Caki2 (cell line): ENCODE measurements at regions not wholly inside any gene's neighbourhood (a gene's known extent, or its start where the extent isn't known, plus 50 kb on each side); places are given as distances from the start of the nearest gene placed in this dataset.

Source experiments
- DNase-seq: peaks from one replicate; pipeline ENCODE4 v3.0.0-alpha.2; 2015; ENCODE audit warnings: low read depth
- in situ Hi-C: cut with HindIII; loops from 2 replicates; pipeline ENCODE4 v1.10.0; 2016; ENCODE audit warnings: low sequenced_read_pairs, low pct_unique_long_range_greater_than_20kb, mixed read lengths

DNA sequence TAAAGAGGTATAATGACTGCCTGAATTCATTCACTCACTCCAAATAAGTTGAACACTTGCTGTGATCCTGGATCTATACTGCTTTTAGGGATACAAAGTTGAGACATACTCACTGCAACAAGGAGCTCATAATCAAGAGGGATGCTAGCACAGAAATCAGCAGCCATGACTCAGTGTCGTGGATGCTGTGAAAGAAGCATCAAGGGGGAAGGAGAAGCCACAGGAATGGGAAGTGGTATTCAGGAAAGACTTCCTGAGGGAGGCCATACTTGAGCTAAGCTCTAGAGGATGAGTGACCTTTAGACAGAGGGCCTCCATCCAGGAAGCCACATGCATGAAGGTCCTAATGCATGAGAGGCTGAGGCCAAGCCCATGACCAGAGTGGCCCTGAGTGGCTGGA, 245.7 kb upstream of the RORA start:
- DNase-seq, result no peak
- in situ Hi-C loops, result no loop called here

DNA sequence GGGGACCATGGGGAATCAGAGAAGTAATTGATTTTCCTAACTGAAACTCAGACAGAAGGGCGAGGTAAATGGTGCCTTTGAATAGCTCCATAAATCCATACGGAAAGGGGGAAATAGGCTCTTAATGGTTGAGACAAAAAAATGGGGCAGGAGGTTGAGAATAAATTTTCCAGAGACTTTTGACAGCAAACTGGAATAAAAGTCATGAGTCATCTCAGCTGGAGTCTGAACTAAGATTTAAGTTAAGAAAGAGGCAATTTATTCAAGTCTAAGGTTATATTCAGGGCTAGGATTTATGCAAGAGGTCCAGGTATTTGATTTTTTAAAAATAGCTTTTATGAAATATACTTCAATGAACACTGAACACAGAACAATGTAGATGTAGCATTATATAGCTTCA, 238.7 kb upstream of the RORA start:
- in situ Hi-C loops, result no loop called here
- no peak for DNase-seq

DNA sequence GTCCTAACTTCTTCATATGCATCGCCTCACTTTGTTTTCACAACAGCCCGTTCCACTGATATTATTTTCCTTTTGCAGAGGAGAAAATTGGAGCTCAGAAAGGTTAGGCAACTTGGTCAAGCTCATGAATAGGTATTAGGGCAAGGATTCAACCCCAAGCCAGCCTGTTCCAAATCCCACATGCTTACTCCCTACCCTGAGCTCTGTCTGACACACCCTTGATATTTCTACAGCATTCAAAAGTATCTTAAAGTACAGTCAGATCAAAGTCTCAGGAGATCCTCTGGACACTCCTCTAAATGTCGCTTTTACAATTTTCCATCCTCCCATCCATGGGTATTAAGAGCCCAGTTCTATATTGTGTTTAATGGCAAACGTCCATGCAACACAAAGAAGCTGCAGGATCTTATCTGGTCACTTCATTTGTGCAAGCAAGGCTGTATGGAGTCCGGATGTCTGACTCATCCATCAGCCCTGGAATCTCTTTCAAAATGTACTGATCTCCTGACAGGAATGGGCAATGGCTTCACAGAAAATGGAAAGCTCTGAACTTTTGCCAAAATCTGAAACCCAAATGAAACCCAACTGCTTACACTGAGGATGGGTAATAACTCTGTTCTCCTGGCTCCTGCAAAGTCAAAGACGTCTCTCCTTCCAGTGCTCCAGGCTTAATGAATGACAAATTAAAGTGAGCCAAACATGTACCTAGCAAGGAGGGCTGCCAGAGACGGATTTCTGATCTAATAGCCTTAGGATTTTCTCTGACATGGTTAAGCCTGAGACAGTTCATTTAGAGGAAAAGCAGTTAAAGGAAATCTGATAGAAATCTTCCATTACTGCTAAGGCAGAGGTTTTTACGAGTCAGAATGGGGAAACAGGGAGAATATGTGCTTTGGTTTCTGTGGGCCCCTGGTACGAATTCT, 230.9 kb upstream of the RORA start:
- in situ Hi-C loops, result no loop called here
- no peak for DNase-seq

DNA sequence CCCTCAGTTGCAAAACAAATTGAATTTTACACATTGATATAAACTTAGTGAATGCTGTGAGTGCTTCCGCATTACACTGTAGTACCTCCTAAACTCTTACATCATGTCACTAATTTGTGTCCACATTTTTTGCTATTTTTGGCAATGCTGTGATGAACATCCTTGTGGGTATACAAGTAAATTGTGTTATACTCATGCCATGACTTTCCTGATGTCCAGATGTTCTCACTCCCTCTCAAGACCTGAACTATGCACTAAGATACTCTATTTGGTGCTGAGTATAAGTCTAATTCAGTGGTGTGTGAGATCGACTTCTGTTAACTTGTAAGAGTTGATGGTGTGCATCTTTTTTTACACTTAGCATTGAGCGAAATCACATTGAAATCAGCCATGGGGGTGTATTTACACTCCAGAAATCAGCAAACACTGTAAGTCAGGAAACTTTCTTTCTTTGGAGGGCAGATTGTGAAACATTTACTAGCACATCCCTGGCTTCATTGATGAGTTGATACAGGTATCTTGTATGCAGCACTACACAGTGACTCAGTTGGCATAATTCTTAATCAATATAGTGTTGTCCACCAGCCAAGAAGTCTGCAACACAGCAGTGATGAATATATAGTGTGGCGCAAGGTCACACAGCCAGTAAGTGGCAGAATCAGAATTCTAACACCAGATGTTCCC, 228.1 kb upstream of the RORA start:
- DNase-seq, result no peak
- in situ Hi-C loops, result no loop called here

DNA sequence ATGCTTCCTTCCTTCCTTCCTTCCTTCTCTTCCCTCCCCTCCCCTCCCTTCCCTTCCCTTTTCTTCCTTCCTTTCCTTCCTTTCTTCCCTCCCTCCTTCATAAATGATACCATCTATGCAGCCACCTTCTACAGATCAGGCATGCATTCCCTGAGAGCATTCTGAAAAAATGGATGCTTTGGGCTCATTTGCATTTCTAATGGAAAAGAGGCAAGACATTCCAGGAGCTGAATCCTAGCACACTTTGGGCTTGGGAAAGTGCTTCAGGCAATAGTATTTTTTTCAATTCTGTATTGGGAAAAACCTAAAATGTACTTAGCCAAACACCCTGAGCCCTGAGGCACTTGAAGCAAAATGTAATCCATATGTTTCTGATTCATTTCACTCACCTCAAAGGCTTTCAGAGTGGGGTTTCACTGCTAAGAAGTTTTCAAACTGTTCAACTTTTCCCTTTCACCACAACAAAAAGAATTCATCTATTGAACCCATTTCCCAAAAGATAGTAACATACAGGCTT, 220.1 kb upstream of the RORA start:
- in situ Hi-C loops, result no loop called here

DNA sequence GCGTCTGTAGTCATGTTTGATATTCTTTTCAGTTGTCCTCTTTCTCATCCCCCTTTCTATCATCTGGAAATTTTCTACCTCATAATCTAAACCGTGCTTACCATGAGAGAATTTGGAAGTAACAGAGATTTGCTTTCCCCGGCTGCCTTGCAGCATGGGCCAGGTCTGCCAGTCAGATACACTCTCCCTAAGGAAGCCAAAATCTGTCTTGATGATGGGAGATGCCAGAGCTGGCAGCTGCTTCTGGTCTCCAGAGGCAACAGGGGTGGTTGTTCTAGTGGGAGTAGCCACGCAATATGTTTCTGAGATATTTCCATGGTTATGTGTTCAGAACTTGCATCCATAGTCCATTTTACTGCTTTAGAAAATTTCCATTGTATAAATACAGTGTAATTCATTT, 218.9 kb upstream of the RORA start:
- no peak for DNase-seq
- in situ Hi-C loops, result no loop called here

More for the DNA sequence above, 220.1 kb upstream of the RORA start:
- no peak for DNase-seq

DNA sequence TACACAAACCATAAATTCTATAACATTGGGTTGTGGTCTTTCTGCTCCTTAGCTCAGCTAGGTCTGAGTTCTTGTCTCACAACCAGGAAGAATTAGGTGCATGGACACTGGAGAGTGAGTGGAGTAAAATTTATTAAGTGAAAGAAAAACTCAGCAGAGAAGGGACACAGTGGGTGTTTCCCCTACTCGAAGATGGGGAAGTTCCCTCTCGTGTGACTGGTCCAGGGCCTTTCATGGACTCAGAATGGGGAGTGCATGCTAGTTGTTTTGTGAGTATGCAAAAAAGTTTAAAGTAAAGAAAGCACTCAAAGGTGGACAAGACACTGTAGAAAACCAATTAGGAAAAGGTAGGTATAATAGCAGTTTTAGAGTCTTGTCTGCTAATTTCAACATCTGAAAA, 215.5 kb upstream of the RORA start:
- no peak for DNase-seq
- in situ Hi-C loops, result no loop called here

DNA sequence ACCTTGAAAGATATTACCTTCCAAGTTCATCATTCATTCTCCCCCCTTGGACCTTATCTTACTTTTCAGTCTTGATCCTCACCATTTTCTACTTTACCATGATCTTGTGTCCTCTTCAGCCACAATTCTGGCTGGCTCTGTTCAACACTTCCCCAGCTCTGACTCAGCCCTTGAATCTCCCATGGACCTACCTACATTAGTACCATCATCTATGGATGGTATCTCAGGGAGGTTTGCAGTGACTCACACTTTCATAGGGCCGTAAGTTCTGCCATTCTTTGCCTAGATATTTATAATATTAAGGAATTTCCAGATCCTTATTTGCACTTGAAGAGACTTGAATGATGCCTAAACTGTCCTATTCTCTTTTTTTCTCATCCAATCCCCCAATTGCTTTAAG, 213.7 kb upstream of the RORA start:
- no peak for DNase-seq

DNA sequence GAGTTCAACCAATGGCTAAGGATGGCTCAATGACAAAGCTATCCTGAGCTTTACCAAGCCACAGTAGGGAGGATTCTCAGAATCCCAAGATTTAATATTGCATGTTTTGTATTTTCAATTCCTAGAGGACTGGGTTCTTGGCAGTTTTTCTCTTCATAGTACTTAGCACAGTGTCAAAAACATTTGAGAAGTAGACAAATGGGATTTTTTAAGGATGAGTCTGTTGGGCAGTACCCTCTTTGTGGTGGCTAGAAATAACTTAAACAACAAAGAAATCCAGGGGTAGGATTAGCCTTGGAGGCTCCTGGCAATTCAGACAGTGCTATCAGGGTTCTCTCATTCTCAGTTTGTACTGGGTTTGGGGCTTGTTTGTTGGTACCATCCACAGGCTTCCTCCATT, 212.8 kb upstream of the RORA start:
- DNase-seq, result no peak
- in situ Hi-C loops, result no loop called here

More for the DNA sequence above, 213.7 kb upstream of the RORA start:
- in situ Hi-C loops, result no loop called here

DNA sequence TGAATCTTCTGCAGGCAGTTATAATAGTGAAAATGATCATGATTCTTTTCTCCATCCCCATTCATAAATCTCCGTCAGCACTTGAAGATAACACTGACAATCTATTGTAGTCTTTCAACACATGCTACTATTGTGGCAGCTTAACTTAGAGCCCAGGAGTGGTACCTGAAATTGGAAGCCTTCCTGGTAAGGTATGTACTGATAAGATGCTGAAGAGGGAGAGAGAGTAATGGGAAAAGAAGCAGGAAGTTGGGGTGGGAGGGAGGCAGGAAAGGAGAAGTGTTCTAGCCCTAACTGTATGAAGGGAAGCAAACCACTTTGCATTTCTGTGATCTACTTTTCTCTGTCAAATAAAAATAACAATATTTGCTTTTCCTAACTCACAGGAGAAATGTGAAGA, 197.4 kb upstream of the RORA start:
- DNase-seq, result no peak
- in situ Hi-C loops, result no loop called here

DNA sequence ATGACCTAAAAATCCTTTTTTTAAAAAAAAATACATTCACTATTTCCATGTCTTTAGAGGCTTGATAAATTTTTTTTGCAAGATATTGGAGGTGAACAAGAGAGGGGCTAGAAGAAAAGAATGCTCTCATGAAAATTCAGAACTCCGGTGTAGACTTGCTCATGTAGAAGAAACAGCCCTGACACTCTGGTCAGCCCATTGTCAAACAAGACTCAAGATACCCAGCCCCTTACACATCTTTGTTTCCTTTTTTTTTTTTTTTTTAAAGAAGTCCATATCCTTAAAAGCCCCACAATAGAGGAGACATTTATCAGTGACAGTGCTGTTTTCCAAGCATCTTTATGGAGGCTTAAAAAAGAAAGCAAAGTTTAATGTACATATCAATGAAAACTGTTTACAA, 196.8 kb upstream of the RORA start:
- no peak for DNase-seq
- in situ Hi-C loops, result no loop called here

DNA sequence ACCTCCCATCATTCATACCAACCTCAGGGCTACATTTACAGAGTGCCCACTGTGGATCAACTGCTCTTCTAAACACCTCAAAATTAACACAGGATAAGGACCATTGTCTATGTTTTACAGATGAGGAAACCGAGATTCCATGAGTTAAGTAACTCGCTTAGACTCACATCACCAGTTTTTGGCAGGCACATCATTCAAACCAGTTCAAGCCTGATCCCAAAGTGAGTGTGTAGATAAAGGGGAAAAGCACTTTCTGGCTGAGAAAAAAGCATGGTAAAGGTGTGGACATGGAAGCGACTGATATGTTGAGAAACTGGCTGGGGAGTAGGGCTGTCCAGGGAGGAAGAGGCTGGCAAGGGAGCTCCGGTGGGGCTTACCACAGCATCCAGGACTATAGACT, 193.7 kb upstream of the RORA start:
- DNase-seq, result no peak
- in situ Hi-C loops, result no loop called here

DNA sequence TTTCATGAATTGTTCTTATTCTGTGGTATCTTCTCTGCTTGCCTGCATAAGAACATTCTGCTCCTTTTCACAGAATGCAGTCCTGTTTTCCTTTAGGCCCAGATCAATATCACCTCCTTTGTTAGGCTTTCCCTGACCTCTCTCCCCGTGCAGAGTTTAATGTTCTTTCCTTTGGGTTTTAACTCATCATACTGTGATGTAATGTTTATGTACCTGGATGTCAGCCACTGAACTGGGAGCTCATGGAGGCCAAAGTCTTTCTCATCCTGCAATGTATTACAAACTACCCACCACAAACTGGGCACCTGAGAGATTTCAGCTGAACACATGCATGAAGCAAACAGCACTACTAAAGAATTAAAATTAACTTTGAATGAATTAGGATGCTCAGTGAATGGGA, 192.8 kb upstream of the RORA start:
- in situ Hi-C loops, result no loop called here
- no peak for DNase-seq

DNA sequence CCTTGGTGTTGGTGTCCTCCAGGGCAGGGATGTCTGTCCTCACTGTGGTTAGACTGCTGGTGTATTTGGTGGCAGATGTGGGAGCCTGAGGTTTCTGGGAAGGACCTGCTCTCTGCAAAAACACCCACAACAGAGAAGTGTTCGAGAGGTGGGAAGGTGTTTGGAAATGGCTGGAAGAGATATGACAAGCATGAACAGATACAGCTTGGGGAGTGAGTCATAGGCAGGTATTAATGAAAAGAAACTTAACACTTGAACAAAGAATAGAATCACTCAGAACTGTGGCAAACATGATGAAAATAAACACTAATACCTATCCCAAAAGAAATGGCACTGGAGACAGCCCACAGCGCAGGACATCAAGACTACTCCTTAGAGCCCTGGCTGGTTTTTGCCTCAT, 192.4 kb upstream of the RORA start:
- no peak for DNase-seq
- in situ Hi-C loops, result no loop called here

DNA sequence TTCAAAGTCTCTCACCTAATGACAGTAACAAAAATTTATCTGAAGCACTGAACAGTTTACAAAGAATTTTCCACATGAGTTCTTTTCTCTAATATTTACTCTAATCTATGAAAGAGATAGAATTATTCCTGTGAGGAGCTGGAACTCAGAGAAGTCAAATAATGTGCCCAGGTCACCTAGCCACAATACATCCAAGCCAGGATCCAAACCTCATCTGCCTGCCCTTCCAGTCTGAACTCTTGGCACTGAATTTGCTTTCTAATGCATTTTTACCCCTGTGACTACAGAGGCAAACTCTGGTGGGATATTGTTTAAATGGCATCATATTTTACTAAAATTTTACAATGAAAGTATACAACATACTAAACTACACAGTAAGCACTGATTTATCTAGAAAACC, 191.4 kb upstream of the RORA start:
- no peak for DNase-seq
- in situ Hi-C loops, result no loop called here

DNA sequence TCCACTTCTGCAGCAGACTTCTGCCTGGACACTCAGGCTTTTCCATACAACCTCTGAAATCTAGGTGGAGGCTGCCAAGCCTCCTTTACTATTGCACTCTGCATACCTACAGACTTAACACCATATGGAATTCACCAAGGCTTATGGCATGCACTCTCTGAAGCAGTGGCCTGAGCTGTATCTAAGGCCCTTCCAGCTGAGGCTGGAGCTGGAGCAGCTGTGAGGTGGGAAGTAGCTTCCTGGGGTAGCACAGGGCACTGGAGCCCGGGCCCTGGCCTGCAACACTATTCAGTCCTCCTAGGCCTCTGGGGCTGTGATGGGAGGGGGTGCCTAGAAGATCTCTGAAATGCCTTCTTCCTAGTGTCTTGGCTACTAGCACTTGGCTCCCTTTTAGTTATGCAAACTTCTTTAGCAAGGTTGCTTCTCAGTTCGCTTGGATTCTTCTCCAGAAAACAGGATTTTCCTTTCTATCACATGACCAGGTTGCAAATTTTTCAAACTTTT, 186.6 kb upstream of the RORA start:
- DNase-seq, result no peak
- in situ Hi-C loops, result no loop called here

DNA sequence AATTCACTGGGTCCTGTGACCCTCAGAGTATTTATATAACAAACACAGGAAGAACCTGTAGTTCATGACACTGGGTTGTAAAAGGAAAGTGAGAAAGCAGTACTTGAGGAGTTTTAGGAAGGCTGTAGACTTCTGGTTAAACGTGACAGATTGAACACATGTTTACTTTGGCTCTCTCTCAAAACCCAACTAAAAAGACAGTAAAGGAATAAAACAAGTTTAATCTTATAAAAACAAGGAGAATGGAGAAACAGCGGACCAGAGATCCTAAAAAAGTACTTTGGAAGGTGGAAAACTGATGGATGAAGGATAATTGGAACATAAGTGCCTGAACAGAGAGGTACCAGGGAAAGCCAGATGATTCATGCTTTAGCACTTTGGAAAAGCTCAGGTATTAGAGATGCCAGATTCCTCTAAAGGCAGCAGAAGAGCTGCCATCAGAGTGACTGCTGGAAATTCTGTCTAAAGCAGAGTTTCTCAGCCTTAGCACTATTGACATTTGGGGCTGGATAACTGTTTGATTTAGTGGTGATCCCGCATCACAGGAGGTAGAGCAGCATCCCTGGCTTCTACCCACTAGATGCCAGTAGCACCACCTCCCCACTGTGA, 182.9 kb upstream of the RORA start:
- in situ Hi-C loops, result no loop called here

DNA sequence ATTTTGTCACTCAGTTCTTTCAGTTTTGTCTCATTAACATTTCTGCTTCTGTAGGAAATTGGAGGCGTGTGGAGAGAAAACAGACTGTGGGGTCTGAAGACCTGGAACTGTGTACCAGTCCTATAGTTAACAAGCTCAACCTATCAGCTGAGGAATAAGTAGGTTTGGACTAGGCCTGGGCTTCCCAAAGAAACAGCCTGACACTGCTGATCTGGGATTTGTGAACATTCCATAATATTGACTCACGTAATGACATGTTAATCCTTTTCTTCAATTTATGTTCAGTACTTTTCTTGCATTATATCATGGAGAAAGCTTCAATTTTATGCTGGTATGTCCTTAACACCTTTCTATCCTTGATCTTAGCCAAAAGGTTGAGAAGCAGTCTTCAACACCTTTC, 181.6 kb upstream of the RORA start:
- DNase-seq, result no peak
- in situ Hi-C loops, result no loop called here

More for the DNA sequence above, 182.9 kb upstream of the RORA start:
- DNase-seq, result no peak

DNA sequence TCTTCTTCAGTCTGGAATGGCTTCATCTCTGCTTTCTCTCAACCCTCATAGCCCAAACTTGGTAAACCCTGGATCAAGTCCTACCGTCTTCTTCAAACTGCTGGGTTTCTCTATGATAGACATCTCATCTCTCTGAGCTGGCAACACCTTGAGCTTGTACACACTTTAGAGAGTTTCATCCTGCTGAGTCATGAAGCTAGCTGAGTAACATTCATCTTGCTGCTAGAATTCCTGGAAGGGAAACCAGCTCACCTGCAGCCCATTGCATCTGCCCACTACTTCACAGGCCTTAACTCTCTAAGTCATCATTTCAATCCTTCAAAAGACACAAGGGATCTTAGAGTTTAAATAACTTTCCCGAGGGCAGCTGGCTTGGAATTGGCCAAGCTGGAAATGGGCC, 175.5 kb upstream of the RORA start:
- no peak for DNase-seq
- in situ Hi-C loops, result no loop called here
